T-helper 17 cell (primary cell): ENCODE measurements at regions not wholly inside any gene's neighbourhood (a gene's known extent, or its start where the extent isn't known, plus 50 kb on each side); places are given as distances from the start of the nearest gene placed in this dataset.
"Not testable (repeated sequence)": the region's sequence is repeated elsewhere in the genome, so short reads cannot be mapped to it uniquely, and the experiment has no call there.

Experiments used
- ATAC-seq: fragments of 150-1000 bp; cut with Tn5 transposase; 2 replicates; pipeline ENCODE4 v1.10.0; 2021; ENCODE audit warnings: mild to moderate bottlenecking, moderate library complexity
- DNase-seq, 3 donors: peaks; one replicate each; pipeline versions ENCODE4 v3.0.0 to v3.0.0-alpha.2; 2020 to 2021
- H3K9me3 ChIP-seq: one replicate; pipeline ENCODE4 v1.7.0; 2013; ENCODE audit warnings: low read length, mild to moderate bottlenecking; ENCODE audit not compliant: control insufficient read depth, poor library complexity, severe bottlenecking
- H3K27ac Mint-ChIP-seq: one replicate; pipeline ENCODE4 v1.8.0; 2022; ENCODE audit warnings: mild to moderate bottlenecking, moderate library complexity, mixed read lengths
- H3K27me3 Mint-ChIP-seq: one replicate; pipeline ENCODE4 v1.8.0; 2022; ENCODE audit warnings: mixed read lengths
- H3K36me3 Mint-ChIP-seq: one replicate; pipeline ENCODE4 v1.8.0; 2022; ENCODE audit warnings: low read depth, mixed read lengths
- H3K4me1 Mint-ChIP-seq: one replicate; pipeline ENCODE4 v1.8.0; 2022; ENCODE audit warnings: mild to moderate bottlenecking, mixed read lengths
- H3K4me3 Mint-ChIP-seq: one replicate; pipeline ENCODE4 v1.8.0; 2022; ENCODE audit warnings: mild to moderate bottlenecking, moderate library complexity, mixed read lengths

DNA sequence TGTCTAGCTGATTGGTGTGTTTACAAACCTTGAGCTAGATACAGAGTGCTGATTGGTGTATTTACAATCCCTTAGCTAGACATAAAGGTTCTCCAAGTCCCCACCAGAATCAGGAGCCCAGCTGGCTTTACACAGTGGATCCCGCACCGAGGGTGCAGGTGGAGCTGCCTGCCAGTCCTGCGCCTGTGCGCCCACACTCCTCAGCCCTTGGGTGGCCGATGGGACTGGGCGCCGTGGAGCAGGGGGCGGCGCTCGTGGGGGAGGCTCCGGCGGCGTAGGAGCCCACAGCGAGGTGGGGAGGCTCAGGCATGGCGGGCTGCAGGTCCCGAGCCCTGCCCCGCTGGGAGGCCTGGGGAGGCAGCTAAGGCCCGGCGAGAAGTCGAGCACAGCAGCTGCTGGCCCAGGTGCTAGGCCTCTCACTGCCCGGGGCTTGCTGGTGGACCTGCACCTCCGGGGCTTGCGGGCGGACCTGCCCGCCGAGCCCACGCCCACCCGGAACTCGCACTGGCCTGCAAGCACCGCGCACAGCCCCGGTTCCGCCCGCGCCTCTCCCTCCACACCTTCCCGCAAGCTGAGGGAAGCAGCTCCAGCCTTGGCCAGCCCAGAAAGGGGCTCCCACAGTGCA is 51.0 kb upstream of the CDYL start:
- ATAC-seq, H3K4me1 Mint-ChIP-seq, DNase-seq, H3K9me3 ChIP-seq, H3K27ac Mint-ChIP-seq, H3K36me3 Mint-ChIP-seq, H3K4me3 Mint-ChIP-seq: not testable (repeated sequence)
- peaks cover 36% of the 10 kb centered on the region for H3K27me3 Mint-ChIP-seq

- DNase-seq, H3K4me1 Mint-ChIP-seq, H3K36me3 Mint-ChIP-seq, ATAC-seq, H3K27ac Mint-ChIP-seq, H3K9me3 ChIP-seq, H3K4me3 Mint-ChIP-seq: not testable (repeated sequence)
- peaks cover 41% of the 10 kb centered on the region for H3K27me3 Mint-ChIP-seq
These were observed 51.5 kb upstream of the CDYL start for GRCh38 chr6:4724727-4725126.

- Mint-ChIP-seq H3K4me1 (peaks cover 6% of the 10 kb centered on the region), H3K27ac (no peak overlapping the region), H3K4me3 (no peak overlapping the region), H3K27me3 (peaks cover 35% of the 10 kb centered on the region), H3K36me3 (no peaks in the 10 kb centered on the region)
- no peak for ATAC-seq
- DNase-seq: no peak
- no peaks in the 10 kb centered on the region for H3K9me3 ChIP-seq
These were observed 52.8 kb upstream of the CDYL start for GRCh38 chr6:4723383-4723782.

- not testable (repeated sequence) for H3K4me3 Mint-ChIP-seq, H3K36me3 Mint-ChIP-seq
These were observed 54.8 kb upstream of the CDYL start for GRCh38 chr6:4721368-4721767.

DNA sequence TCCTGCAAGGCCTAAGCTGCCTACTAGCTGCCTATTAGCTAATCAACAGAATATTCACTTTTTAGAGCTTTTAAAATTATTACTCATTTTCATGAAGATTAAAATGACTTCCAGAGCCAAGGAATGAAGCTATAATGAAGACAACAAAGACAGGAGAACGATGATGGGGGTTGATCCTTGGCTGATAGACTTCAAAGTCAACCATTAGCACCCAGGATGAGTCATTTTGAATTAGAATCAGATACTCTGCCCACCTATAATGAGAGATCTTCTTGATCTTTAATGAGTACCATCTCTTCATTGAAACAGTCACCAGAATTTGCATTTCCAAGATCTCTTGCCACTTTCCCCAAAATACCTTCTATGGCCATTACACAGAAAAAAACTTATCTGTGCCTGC is 56.7 kb upstream of the CDYL start:
- DNase-seq: no peak
- no peak overlapping the region for H3K4me3 Mint-ChIP-seq
- no peaks in the 10 kb centered on the region for H3K9me3 ChIP-seq
- H3K27ac Mint-ChIP-seq: no peak overlapping the region
- peaks cover 2% of the 10 kb centered on the region for H3K36me3 Mint-ChIP-seq
- H3K27me3 Mint-ChIP-seq: peaks cover 25% of the 10 kb centered on the region
- peaks cover 5% of the 10 kb centered on the region for H3K4me1 Mint-ChIP-seq
- no peak for ATAC-seq

More at GRCh38 chr6:4721368-4721767, 54.8 kb upstream of the CDYL start:
- H3K27ac Mint-ChIP-seq, H3K9me3 ChIP-seq, ATAC-seq, DNase-seq, H3K4me1 Mint-ChIP-seq: not testable (repeated sequence)
- H3K27me3 Mint-ChIP-seq: peaks cover 28% of the 10 kb centered on the region

DNA sequence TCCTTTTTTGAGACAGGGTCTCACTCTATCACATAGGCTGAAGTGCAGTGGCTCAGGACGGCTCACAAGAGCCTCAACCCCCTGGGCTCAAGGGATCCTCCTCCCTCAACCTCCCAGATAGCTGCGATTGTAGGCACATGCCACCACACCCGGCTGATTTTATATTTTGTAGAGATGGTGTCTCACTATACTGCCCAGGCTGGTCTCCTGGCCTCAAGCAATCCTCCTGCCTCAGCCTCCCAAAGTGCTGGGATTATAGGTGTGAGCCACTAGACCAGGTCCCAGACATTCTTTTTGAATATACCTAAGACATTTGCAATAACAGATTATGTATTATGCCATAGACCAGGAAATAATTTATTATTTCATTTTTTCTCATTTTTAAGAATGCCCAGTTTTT is 58.3 kb upstream of the CDYL start:
- peaks cover 5% of the 10 kb centered on the region for H3K4me1 Mint-ChIP-seq
- H3K36me3 Mint-ChIP-seq: peaks cover 2% of the 10 kb centered on the region
- DNase-seq (no peak), ATAC-seq (no peak)
- H3K4me3 Mint-ChIP-seq: no peak overlapping the region
- peaks cover 11% of the 10 kb centered on the region for H3K27me3 Mint-ChIP-seq
- H3K9me3 ChIP-seq: no peaks in the 10 kb centered on the region
- no peak overlapping the region for H3K27ac Mint-ChIP-seq

GRCh38 chr6:4717124-4717523 is 59.1 kb upstream of the CDYL start:
- DNase-seq: no peak
- H3K4me1 Mint-ChIP-seq: peaks cover 5% of the 10 kb centered on the region

GRCh38 chr6:4714961-4715501 is 61.2 kb upstream of the CDYL start:
- Mint-ChIP-seq H3K4me3 (no peak overlapping the region), H3K27me3 (peaks cover 16% of the 10 kb centered on the region), H3K27ac (no peak overlapping the region), H3K4me1 (peaks cover 5% of the 10 kb centered on the region), H3K36me3 (peaks cover 2% of the 10 kb centered on the region)
- H3K9me3 ChIP-seq: no peaks in the 10 kb centered on the region
- DNase-seq: no peak
- no peak for ATAC-seq

More at GRCh38 chr6:4717124-4717523, 59.1 kb upstream of the CDYL start:
- peaks cover 11% of the 10 kb centered on the region for H3K27me3 Mint-ChIP-seq
- no peak overlapping the region for H3K4me3 Mint-ChIP-seq
- ATAC-seq: no peak
- peaks cover 2% of the 10 kb centered on the region for H3K36me3 Mint-ChIP-seq
- H3K27ac Mint-ChIP-seq: no peak overlapping the region
- no peaks in the 10 kb centered on the region for H3K9me3 ChIP-seq

- Mint-ChIP-seq H3K27me3 (peaks cover 8% of the 10 kb centered on the region), H3K4me3 (no peak overlapping the region), H3K36me3 (peaks cover 5% of the 10 kb centered on the region), H3K4me1 (peaks cover 5% of the 10 kb centered on the region), H3K27ac (no peak overlapping the region)
- ATAC-seq: no peak
- no peaks in the 10 kb centered on the region for H3K9me3 ChIP-seq
- no peak for DNase-seq
These were observed 63.9 kb upstream of the CDYL start for GRCh38 chr6:4712291-4712690.

GRCh38 chr6:4707011-4707410 is 69.2 kb upstream of the CDYL start:
- ATAC-seq (no peak), DNase-seq (no peak)
- Mint-ChIP-seq H3K4me1 (no peaks in the 10 kb centered on the region), H3K36me3 (peaks cover 3% of the 10 kb centered on the region), H3K27ac (no peak overlapping the region), H3K27me3 (peaks cover 8% of the 10 kb centered on the region), H3K4me3 (no peak overlapping the region)
- H3K9me3 ChIP-seq: no peaks in the 10 kb centered on the region

DNA sequence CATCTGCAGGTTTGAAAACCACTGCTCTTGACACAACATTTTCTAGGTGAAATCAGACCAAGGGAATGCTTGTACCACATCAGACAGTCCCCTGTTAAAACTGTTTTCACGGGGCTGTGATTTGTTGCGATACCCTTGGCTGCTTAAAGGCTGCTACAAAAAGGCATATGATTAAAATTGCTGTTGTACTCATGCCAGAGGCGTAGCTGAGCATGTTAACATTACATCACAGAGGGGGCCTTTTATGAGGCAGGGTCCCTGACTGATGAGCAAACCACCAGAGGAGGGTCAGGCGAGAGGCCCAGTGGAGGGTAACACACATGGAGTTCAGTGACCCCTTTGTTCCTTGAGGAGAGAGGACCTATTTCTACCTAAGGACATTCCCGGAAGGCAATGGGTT is 70.4 kb upstream of the CDYL start:
- Mint-ChIP-seq H3K27me3 (no peaks in the 10 kb centered on the region), H3K4me3 (no peak overlapping the region), H3K4me1 (no peaks in the 10 kb centered on the region), H3K36me3 (peaks cover 3% of the 10 kb centered on the region), H3K27ac (no peak overlapping the region)
- H3K9me3 ChIP-seq: no peaks in the 10 kb centered on the region
- ATAC-seq (no peak), DNase-seq (no peak)

- H3K4me3 Mint-ChIP-seq: no peak overlapping the region
- H3K9me3 ChIP-seq: no peaks in the 10 kb centered on the region
- H3K27ac Mint-ChIP-seq: no peak overlapping the region
- no peaks in the 10 kb centered on the region for H3K4me1 Mint-ChIP-seq
- DNase-seq (no peak), ATAC-seq (no peak)
- no peaks in the 10 kb centered on the region for H3K36me3 Mint-ChIP-seq
- H3K27me3 Mint-ChIP-seq: no peaks in the 10 kb centered on the region
These were observed 72.8 kb upstream of the CDYL start for GRCh38 chr6:4703382-4703781.

DNA sequence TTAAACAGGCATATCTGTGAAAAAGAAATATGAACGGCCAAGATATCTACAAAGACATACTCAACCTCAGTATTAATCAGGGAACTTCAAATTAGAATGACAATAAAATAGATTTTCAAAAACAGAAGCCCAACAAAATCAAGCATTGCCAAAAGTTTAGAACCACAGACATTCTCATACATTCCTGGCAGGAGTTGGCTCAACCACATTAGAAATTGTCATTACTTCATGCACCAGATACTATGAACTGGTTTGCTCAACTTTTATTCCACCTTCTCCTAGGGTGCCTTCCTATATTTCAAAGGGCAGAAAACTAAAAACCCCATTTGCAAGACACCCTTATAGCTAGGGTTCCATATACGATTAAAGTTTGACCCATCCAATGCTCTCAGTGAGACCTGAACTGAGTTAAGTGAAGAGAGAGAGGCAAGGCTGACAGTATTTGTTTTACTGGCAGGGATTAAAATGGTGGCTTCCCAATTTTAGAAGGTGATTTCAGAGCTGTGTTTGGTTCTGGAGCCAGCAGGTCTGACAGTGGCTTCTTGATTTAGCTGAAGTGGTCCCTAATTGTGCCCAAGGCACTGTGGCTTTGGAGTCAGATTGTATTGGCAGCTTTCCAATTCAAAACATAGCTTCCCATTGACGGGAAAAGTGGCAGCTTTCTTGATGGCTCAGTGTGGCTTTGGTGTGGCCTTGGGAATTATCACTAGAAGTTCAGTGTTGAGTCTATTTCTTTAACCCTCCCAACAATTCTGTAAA is 77.1 kb upstream of the CDYL start:
- Mint-ChIP-seq H3K27ac (no peak overlapping the region), H3K36me3 (peaks cover 4% of the 10 kb centered on the region), H3K27me3 (no peaks in the 10 kb centered on the region), H3K4me1 (no peaks in the 10 kb centered on the region), H3K4me3 (no peak overlapping the region)
- no peaks in the 10 kb centered on the region for H3K9me3 ChIP-seq
- ATAC-seq (no peak), DNase-seq (no peak)
